Glomerular endothelial cell (primary cell): ENCODE measurements at regions not wholly inside any gene's neighbourhood (a gene's known extent, or its start where the extent isn't known, plus 50 kb on each side); places are given as distances from the start of the nearest gene placed in this dataset.

Source experiments
- DNase-seq: peaks from one replicate; pipeline ENCODE4 v3.0.0-alpha.2; 2011; ENCODE audit warnings: low read depth, low spot score; ENCODE audit errors: extremely low read depth

- no peak for DNase-seq
These were observed 603.7 kb upstream of the CFAP20DC start for GRCh38 chr3:59653405-59654122.

GRCh38 chr3:59644479-59645402, 594.9 kb upstream of the CFAP20DC start:
- DNase-seq: no peak

- no peak for DNase-seq
These were observed 591.5 kb upstream of the CFAP20DC start for GRCh38 chr3:59641169-59641899.

GRCh38 chr3:59632760-59633573, 583.1 kb upstream of the CFAP20DC start:
- DNase-seq: no peak

GRCh38 chr3:59631482-59631881, 581.7 kb upstream of the CFAP20DC start:
- no peak for DNase-seq

- DNase-seq: no peak
These were observed 571.2 kb upstream of the CFAP20DC start for GRCh38 chr3:59621037-59621436.

GRCh38 chr3:59620325-59620724, 570.5 kb upstream of the CFAP20DC start:
- no peak for DNase-seq

- DNase-seq: no peak
These were observed 562.6 kb upstream of the CFAP20DC start for GRCh38 chr3:59612444-59612715.

GRCh38 chr3:59611649-59612443, 562.0 kb upstream of the CFAP20DC start:
- no peak for DNase-seq

- no peak for DNase-seq
These were observed 560.0 kb upstream of the CFAP20DC start for GRCh38 chr3:59609657-59610348.

- no peak for DNase-seq
These were observed 558.5 kb upstream of the CFAP20DC start for GRCh38 chr3:59608356-59608755.

- DNase-seq: no peak
These were observed 557.8 kb upstream of the CFAP20DC start for GRCh38 chr3:59607656-59608055.

- no peak for DNase-seq
These were observed 556.9 kb upstream of the CFAP20DC start for GRCh38 chr3:59606638-59607266.

GRCh38 chr3:59605944-59606534, 556.2 kb upstream of the CFAP20DC start:
- DNase-seq: no peak

GRCh38 chr3:59605318-59605717, 555.5 kb upstream of the CFAP20DC start:
- no peak for DNase-seq

- no peak for DNase-seq
These were observed 551.7 kb upstream of the CFAP20DC start for GRCh38 chr3:59601486-59601885.

- no peak for DNase-seq
These were observed 550.8 kb upstream of the CFAP20DC start for GRCh38 chr3:59600631-59601030.

- no peak for DNase-seq
These were observed 546.9 kb upstream of the CFAP20DC start for GRCh38 chr3:59596741-59597140.
